Gastroesophageal sphincter (tissue), 4 donors: ENCODE measurements at regions not wholly inside any gene's neighbourhood (a gene's known extent, or its start where the extent isn't known, plus 50 kb on each side); places are given as distances from the start of the nearest gene placed in this dataset.

Source experiments
- ATAC-seq: fragments of 150-250 bp; one replicate; pipeline ENCODE4 v1.9.1; 2016; ENCODE audit warnings: mild to moderate bottlenecking, moderate library complexity
- H3K27ac ChIP-seq, 4 donors: fragments of 200-600 bp; sonication (generic) in 3 of 4; 1 replicate in 3 of 4; 2 replicates in 1 of 4; pipeline ENCODE4 v1.5.1; 2016 to 2019
- H3K27me3 ChIP-seq: fragments of 200-600 bp; sonication (generic); one replicate; pipeline ENCODE4 v1.5.1; 2019
- H3K36me3 ChIP-seq, 2 donors: fragments of 200-600 bp; sonication (generic); one replicate each; pipeline ENCODE4 v1.5.1; 2019; ENCODE audit warnings: control low read depth in 1 of 2
- H3K4me1 ChIP-seq, 3 donors: fragments of 200-600 bp; sonication (generic); 1 replicate in 2 of 3; 2 replicates in 1 of 3; pipeline ENCODE4 v1.5.1; 2016 to 2019; ENCODE audit warnings: control low read depth in 2 of 3
- H3K4me3 ChIP-seq, 2 donors: fragments of 200-600 bp; sonication (generic); one replicate each; pipeline ENCODE4 v1.5.1; 2019; ENCODE audit warnings: mild to moderate bottlenecking in 1 of 2, moderate library complexity in 1 of 2
- H3K9me3 ChIP-seq, 3 donors: fragments of 200-600 bp; sonication (generic); one replicate each; pipeline ENCODE4 v1.5.1; 2017 to 2019; ENCODE audit warnings: control low read depth in 2 of 3
- EP300 ChIP-seq: sonication (generic); formaldehyde crosslinking; IDR thresholded peaks from one replicate; pipeline ENCODE4 v1.6.1; 2017; ENCODE audit warnings: antibody characterized with exemption, mild to moderate bottlenecking
- POLR2A ChIP-seq, 2 donors: fragments of 450-650 bp; IDR thresholded peaks; one replicate each; pipeline ENCODE4 v1.6.1; 2017; ENCODE audit warnings: antibody characterized with exemption in 2 of 2, mild to moderate bottlenecking in 2 of 2, moderate library complexity in 1 of 2
- POLR2AphosphoS5 ChIP-seq: sonication (generic); formaldehyde crosslinking; IDR thresholded peaks from one replicate; pipeline ENCODE4 v1.6.1; 2017; ENCODE audit warnings: antibody characterized with exemption
- WGBS, 2 donors: methylation state at CpG; one replicate each; pipeline ENCODE4 v1.1.5; 2018; ENCODE audit warnings: low coverage in 1 of 2; 5-methylcytosine and 5-hydroxymethylcytosine counted together
- small RNA-seq, 4 donors: library from RNA; depleted of rRNA; stranded (forward); fragments of <200 nt; gene quantifications; one replicate each; pipeline ENCODE3, GENCODE V24; 2016
- TF ChIP-seq, protein P1 (sequence below), 4 experiments: fragments of 200-600 bp in 2 of 4; fragments of 450-650 bp in 2 of 4; sonication (generic) in 1 of 4; IDR thresholded peaks; one replicate each; pipeline ENCODE4 v1.5.1; 2017 to 2019; ENCODE audit warnings: antibody characterized with exemption in 4 of 4, mild to moderate bottlenecking in 2 of 4, moderate library complexity in 2 of 4

DNA sequence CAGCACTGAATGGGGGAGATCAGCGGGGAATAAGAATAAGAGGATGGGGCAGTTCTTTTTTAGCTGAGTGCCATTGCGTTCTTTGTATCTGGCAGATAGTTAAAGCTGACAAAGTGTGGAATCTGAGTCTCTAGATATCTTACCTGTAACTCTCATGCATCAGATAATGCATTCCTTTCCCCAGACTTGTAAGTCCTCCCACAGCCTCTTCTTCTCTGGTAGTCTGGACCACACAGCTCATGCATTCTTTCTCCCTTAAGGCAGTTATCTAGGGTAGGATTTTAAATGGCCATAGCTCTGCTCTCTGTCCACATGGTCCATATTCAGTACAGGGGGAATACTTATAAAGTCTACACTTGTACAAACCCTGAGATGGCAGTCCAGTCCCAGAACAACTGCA, 54.0 kb upstream of the FGF10 start:
- Histone ChIP-seq H3K9me3 (no peaks in the 10 kb centered on the region), H3K27ac (no peak overlapping the region), H3K4me3 (no peak overlapping the region), H3K27me3 (no peaks in the 10 kb centered on the region), H3K36me3 (no peaks in the 10 kb centered on the region), H3K4me1 (no peaks in the 10 kb centered on the region)
- no peak for ATAC-seq
- WGBS, 2 donors: 88 to 92% methylated on average over 2 of the region's 2 CpGs
- TF ChIP-seq POLR2A (IDR thresholded peaks at IDR 0.05) (no peak), EP300 (no peak), POLR2AphosphoS5 (no peak)
- TF ChIP-seq, protein P1, sequence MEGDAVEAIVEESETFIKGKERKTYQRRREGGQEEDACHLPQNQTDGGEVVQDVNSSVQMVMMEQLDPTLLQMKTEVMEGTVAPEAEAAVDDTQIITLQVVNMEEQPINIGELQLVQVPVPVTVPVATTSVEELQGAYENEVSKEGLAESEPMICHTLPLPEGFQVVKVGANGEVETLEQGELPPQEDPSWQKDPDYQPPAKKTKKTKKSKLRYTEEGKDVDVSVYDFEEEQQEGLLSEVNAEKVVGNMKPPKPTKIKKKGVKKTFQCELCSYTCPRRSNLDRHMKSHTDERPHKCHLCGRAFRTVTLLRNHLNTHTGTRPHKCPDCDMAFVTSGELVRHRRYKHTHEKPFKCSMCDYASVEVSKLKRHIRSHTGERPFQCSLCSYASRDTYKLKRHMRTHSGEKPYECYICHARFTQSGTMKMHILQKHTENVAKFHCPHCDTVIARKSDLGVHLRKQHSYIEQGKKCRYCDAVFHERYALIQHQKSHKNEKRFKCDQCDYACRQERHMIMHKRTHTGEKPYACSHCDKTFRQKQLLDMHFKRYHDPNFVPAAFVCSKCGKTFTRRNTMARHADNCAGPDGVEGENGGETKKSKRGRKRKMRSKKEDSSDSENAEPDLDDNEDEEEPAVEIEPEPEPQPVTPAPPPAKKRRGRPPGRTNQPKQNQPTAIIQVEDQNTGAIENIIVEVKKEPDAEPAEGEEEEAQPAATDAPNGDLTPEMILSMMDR (IDR thresholded peaks at IDR 0.05): no peak

DNA sequence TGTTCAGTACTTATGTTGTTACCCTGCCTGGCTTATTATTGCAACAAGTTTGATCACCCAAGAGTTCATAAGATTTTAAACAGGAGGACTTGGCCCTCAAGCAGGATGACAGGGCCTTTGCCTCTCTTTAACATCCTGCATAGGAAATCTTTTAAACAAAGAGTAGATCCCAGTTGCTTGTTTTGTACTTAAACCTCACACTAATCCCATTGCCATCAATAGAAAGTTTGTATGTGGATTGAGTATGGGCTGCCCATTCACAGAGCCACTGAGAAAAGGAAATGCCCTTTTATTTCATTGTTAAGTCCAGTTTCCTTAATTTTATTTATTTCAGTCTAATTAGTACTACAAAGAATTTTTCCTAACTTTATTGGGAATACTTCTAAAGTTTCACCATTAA, 52.2 kb upstream of the FGF10 start:
- H3K27me3 ChIP-seq: no peaks in the 10 kb centered on the region
- H3K27ac ChIP-seq: no peak overlapping the region
- ATAC-seq: no peak
- H3K4me1 ChIP-seq: no peaks in the 10 kb centered on the region
- TF ChIP-seq POLR2AphosphoS5 (no peak), EP300 (no peak), POLR2A (IDR thresholded peaks at IDR 0.05) (no peak)
- TF ChIP-seq, protein P1 (IDR thresholded peaks at IDR 0.05): no peak
- H3K9me3 ChIP-seq: no peaks in the 10 kb centered on the region
- no peak overlapping the region for H3K4me3 ChIP-seq
- H3K36me3 ChIP-seq: no peaks in the 10 kb centered on the region

DNA sequence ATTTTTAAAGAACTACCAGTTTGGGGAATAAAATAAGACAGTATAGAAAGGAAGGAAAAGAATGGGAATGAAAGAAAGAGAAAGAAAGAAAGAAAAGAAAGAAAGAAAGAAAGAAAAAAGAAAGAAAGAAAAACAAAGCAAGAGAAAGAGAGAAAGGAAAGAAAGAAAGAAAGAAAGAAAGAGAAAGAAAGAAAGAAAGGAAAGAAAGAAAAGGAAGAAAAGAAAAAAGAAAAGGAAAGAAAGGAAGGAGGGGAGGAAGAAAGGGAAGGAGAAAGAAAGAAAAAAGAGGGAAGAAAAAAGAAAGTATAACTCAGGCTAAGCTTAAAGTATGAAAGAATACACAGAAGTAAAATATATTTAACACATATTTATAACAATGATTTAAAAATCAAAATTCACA, 51.0 kb upstream of the FGF10 start:
- no peak for TF ChIP-seq POLR2AphosphoS5
- no peak for TF ChIP-seq POLR2A (IDR thresholded peaks at IDR 0.05)
- no peak for TF ChIP-seq EP300
- TF ChIP-seq, protein P1 (IDR thresholded peaks at IDR 0.05): no peak
- Histone ChIP-seq H3K9me3 (no peaks in the 10 kb centered on the region), H3K4me3 (no peak overlapping the region), H3K27ac (no peak overlapping the region), H3K27me3 (no peaks in the 10 kb centered on the region), H3K4me1 (no peaks in the 10 kb centered on the region), H3K36me3 (no peaks in the 10 kb centered on the region)
- ATAC-seq: no peak

Small RNAs in the stretch of these regions (small RNA-seq; reads per million reads assigned to genes)
- gene RN7SL383P: 0 reads per million in 4 donors
